OCI-LY1 (cell line): ENCODE measurements at regions not wholly inside any gene's neighbourhood (a gene's known extent, or its start where the extent isn't known, plus 50 kb on each side); places are given as distances from the start of the nearest gene placed in this dataset.

Experiments
- EZH2 ChIP-seq: fragments of 200-600 bp; sonication (generic), shearing (Covaris generic); IDR thresholded peaks from 2 replicates; pipeline ENCODE4 v1.8.0; 2017; ENCODE audit warnings: borderline replicate concordance, mixed run types, mild to moderate bottlenecking, antibody characterized with exemption, low read length, moderate library complexity, mixed read lengths
- TF ChIP-seq, protein P1 (sequence below): fragments of 200-600 bp; sonication (generic), shearing (Covaris generic); IDR thresholded peaks from 2 replicates; pipeline ENCODE4 v1.5.1; 2017; ENCODE audit warnings: mild to moderate bottlenecking, antibody characterized with exemption, low read length, moderate library complexity, mixed read lengths

- TF ChIP-seq, protein P1, sequence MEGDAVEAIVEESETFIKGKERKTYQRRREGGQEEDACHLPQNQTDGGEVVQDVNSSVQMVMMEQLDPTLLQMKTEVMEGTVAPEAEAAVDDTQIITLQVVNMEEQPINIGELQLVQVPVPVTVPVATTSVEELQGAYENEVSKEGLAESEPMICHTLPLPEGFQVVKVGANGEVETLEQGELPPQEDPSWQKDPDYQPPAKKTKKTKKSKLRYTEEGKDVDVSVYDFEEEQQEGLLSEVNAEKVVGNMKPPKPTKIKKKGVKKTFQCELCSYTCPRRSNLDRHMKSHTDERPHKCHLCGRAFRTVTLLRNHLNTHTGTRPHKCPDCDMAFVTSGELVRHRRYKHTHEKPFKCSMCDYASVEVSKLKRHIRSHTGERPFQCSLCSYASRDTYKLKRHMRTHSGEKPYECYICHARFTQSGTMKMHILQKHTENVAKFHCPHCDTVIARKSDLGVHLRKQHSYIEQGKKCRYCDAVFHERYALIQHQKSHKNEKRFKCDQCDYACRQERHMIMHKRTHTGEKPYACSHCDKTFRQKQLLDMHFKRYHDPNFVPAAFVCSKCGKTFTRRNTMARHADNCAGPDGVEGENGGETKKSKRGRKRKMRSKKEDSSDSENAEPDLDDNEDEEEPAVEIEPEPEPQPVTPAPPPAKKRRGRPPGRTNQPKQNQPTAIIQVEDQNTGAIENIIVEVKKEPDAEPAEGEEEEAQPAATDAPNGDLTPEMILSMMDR, result no peak
- TF ChIP-seq EZH2, result no peak
Observed at GRCh38 chr3:77800893-77801292, 761.0 kb downstream of the ROBO2 start.
